AG04449 (cell line): ENCODE measurements at regions not wholly inside any gene's neighbourhood (a gene's known extent, or its start where the extent isn't known, plus 50 kb on each side); places are given as distances from the start of the nearest gene placed in this dataset.

Source experiments
- CTCF ChIA-PET: fragments of 350-600 bp; formaldehyde crosslinking; extraction: SDS; loops from one replicate; lab custom pipeline; 2021; ENCODE audit warnings: antibody characterized with exemption; lab: Yijun Ruan, JAX
- POLR2A ChIA-PET: fragments of 400-600, 350-600 bp; formaldehyde crosslinking; extraction: SDS; loops from one replicate; lab custom pipeline; 2020; ENCODE audit warnings: antibody characterized with exemption, inconsistent platforms; lab: Yijun Ruan, JAX
- DNase-seq: peaks from one replicate; pipeline ENCODE4 v3.0.0-alpha.2; 2010; ENCODE audit warnings: low read depth, low spot score
- H3K4me3 ChIP-seq: 2 replicates; pipeline ENCODE4 v1.5.1; 2011; ENCODE audit warnings: low read depth, mild to moderate bottlenecking, control low read depth, low read length
- TF ChIP-seq, protein P1 (sequence below): IDR thresholded peaks from one replicate; pipeline ENCODE4 v1.5.1; 2011; ENCODE audit warnings: mild to moderate bottlenecking, moderate library complexity, low read length, control low read depth, inconsistent platforms; ENCODE audit not compliant: insufficient read depth; ENCODE audit errors: missing control alignments

DNA sequence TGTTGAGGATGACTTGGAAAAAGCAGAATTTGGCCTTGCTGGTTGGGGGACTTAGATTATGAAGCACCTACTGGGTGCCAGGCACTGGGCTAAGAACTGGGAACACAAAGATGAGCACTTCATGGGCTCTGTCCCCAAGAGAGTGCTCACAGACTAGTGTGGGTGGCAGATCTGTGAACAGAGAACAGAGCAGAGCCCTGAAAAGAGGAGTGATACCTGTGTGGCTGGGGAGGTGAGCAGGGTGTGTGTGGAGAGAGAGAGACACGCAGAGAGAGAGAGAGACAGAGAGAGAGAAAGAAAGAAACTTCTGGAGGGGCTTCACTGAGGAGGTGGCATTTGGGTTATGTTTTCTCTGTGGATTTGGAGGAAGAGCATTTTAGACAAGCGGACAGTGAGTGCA lies 61.1 kb upstream of the PPP2R5A start:
- CTCF ChIA-PET = no interaction called here
- DNase-seq = no peak
- POLR2A ChIA-PET = no interaction called here
- TF ChIP-seq, protein P1, sequence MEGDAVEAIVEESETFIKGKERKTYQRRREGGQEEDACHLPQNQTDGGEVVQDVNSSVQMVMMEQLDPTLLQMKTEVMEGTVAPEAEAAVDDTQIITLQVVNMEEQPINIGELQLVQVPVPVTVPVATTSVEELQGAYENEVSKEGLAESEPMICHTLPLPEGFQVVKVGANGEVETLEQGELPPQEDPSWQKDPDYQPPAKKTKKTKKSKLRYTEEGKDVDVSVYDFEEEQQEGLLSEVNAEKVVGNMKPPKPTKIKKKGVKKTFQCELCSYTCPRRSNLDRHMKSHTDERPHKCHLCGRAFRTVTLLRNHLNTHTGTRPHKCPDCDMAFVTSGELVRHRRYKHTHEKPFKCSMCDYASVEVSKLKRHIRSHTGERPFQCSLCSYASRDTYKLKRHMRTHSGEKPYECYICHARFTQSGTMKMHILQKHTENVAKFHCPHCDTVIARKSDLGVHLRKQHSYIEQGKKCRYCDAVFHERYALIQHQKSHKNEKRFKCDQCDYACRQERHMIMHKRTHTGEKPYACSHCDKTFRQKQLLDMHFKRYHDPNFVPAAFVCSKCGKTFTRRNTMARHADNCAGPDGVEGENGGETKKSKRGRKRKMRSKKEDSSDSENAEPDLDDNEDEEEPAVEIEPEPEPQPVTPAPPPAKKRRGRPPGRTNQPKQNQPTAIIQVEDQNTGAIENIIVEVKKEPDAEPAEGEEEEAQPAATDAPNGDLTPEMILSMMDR = no peak
- H3K4me3 ChIP-seq = no peak overlapping the region

DNA sequence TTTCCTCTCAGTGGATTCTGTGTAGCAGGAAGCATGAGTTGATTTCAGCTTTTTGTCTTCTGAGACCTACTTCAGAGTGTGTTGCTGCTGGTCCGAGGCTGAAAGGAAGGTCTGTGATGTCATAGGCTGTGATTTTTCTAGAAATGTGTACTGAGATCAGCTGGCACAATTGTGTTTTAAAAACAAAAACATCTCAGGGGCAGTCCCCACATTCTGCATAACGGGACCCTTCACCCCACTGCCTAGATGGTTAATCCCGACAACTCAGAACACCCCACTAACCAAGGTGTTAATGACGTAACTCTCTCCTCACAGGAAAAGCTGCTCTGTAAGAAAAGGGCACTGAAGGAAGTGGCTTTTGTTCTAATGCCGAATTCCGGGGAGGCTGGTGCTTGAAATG lies 59.8 kb upstream of the PPP2R5A start:
- TF ChIP-seq, protein P1 = no peak
- ChIA-PET POLR2A (no interaction called here), CTCF (interaction anchor here (1.5 kb wide), 1 partner anchor 10 kb away, joined by 3 read pairs; no protein-coding TSS in a partner anchor)
- H3K4me3 ChIP-seq = no peak overlapping the region
- no peak for DNase-seq

DNA sequence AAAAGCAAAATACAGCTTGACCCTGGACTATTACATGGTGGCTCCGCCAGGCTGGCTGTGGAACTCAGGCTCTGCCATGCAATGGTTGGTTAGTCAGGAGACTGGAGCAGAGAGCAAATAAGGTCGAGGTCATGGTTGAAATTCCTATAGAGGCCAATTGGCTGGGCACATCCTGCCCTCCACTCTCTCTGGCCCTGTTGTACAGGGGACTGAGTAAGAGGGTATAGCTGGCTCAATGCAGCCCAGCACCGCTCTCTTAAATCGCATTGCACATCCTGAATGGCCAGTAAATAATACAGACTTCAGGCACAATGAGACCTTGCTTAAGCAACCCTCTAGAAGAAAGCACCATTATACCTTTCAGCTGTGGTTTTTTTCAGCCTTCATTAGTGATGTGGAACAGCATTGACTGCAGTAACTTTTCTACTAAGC lies 59.3 kb upstream of the PPP2R5A start:
- TF ChIP-seq, protein P1 = no peak
- ChIA-PET POLR2A (no interaction called here), CTCF (interaction anchor here (1.5 kb wide), 1 partner anchor 9 kb away, joined by 3 read pairs; no protein-coding TSS in a partner anchor)
- DNase-seq = no peak
- H3K4me3 ChIP-seq = no peak overlapping the region

DNA sequence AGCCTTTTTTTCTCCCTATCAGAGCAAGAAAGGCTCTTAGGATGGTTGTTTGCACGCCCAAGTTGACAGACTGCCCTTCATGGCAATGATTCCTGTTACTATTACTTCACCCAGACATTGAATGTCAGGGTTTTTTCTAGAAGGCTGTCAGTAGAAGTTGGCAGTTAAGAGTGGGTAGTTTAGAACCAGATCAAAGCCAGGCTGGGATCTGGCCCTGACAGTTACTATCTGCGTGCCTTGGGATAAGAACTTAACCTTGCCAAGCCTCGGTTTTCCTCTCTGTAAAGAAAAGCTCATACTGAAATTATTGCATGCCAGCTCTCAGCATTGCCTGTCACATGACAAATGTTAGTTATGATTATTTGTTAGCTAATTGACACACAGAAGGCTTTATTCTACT lies 58.7 kb upstream of the PPP2R5A start:
- TF ChIP-seq, protein P1 = no peak
- ChIA-PET POLR2A (no interaction called here), CTCF (interaction anchor here (1.5 kb wide), 1 partner anchor 9 kb away, joined by 3 read pairs; no protein-coding TSS in a partner anchor)
- H3K4me3 ChIP-seq = no peak overlapping the region
- no peak for DNase-seq

DNA sequence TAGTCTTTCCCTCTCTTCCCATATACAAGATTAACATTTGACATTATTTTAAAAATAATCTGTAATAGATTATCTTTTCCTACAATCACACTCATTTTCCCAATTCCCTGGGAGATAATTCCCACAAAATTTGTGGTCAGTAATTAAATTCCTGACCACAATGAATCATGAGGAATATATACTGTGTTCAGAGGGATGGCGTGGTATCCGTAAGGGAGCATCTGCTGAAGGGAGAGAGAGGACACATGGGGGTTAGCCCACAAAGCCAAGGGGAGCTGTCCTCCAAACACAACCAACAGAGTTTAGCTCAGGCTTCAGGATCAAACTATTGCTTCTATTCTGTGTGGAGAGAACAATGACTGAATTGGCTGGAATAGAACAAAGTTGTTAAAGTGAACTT lies 57.1 kb upstream of the PPP2R5A start:
- no peak for DNase-seq
- TF ChIP-seq, protein P1 = no peak
- ChIA-PET POLR2A (no interaction called here), CTCF (no interaction called here)
- no peak overlapping the region for H3K4me3 ChIP-seq

DNA sequence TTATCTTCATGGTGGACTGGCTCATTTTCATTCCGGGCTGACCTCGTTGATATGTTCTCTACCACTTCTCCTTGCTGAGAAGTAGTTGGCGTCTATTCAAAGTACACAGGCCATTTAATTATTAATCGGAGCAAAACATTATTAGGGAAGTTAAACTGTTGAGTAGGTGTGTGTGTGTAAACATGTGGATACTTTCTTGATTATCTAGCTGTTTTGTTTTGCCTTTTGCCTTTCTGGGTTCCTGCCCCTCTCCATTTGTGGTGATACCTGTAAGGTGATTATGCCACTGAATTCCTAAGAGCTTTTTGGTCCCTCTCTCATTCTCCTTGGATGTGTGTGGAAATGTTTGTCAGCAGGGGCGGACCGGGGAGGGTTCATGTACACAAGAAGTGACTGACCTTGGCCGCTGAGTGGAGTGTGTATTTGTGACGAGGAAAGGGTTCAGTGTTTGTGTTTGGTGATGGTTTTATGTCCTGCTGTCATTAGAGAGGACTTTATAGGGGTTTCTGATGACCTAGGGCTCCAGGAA lies 56.6 kb upstream of the PPP2R5A start:
- ChIA-PET CTCF (no interaction called here), POLR2A (no interaction called here)
- TF ChIP-seq, protein P1 = no peak
- DNase-seq = no peak
- no peak overlapping the region for H3K4me3 ChIP-seq
